GM23248 (cell line): ENCODE measurements at regions not wholly inside any gene's neighbourhood (a gene's known extent, or its start where the extent isn't known, plus 50 kb on each side); places are given as distances from the start of the nearest gene placed in this dataset.

Experiments
- EZH2 ChIP-seq: fragments of 200-600 bp; sonication (generic); IDR thresholded peaks from 2 replicates; pipeline ENCODE4 v1.6.1; 2018; ENCODE audit warnings: antibody characterized with exemption, mild to moderate bottlenecking; ENCODE audit not compliant: insufficient read depth, poor library complexity, severe bottlenecking
- EZH2phosphoT487 ChIP-seq: fragments of 200-600 bp; sonication (generic); IDR thresholded peaks from 2 replicates; pipeline ENCODE4 v1.6.1; 2018; ENCODE audit warnings: antibody characterized with exemption, moderate library complexity, mild to moderate bottlenecking, low read depth; ENCODE audit not compliant: insufficient read depth

GRCh38 chr1:181918880-181919525 is 142.5 kb downstream of the ZNF648 start:
- TF ChIP-seq EZH2 (no peak), EZH2phosphoT487 (no peak)
